ENCODE measurements at regions not wholly inside any gene's neighbourhood (a gene's known extent, or its start where the extent isn't known, plus 50 kb on each side); places are given as distances from the start of the nearest gene placed in this dataset.

GRCh38 chr4:54447304-54447703, 210.5 kb upstream of the KIT start:
- no peak overlapping the region for H3K14ac ChIP-seq (ENCODE audit: insufficient read length)
- no peak overlapping the region for H2AK5ac ChIP-seq (ENCODE audit: low read depth, low read length)
- H4K20me1 ChIP-seq (replicated peaks in 1 of 2; ENCODE audit: control insufficient read depth in 1 of 2, insufficient read depth in 2 of 2, low read length in 2 of 2): no peaks in the 10 kb centered on the region
- FAIRE-seq (no peak), DNase-seq (ENCODE audit: low read depth in 1 of 2, low spot score in 2 of 2) (no peak)
- H4K5ac ChIP-seq (ENCODE audit: insufficient read length, low read depth, low read length): no peak overlapping the region
- no peaks in the 10 kb centered on the region for H3K79me2 ChIP-seq (ENCODE audit: control insufficient read depth in 1 of 2, insufficient read depth in 2 of 2, low read length in 2 of 2)
- no peak for TF ChIP-seq HDAC6 (IDR thresholded peaks at IDR 0.05; ENCODE audit: low read depth, low read length)
- no peak for TF ChIP-seq ASH2L (IDR thresholded peaks at IDR 0.05; ENCODE audit: low read length)
- TF ChIP-seq POU5F1 (IDR thresholded peaks at IDR 0.05; ENCODE audit: low read depth, low read length): no peak
- TF ChIP-seq BCL11A (IDR thresholded peaks at IDR 0.05; ENCODE audit: low read depth in 2 of 2, low read length in 2 of 2): no peak
- TF ChIP-seq CHD2 (IDR thresholded peaks at IDR 0.05; ENCODE audit: low read length): no peak
- TF ChIP-seq MAFK (IDR thresholded peaks at IDR 0.05; ENCODE audit: low read depth, low read length): no peak
- no peak for TF ChIP-seq SP2 (IDR thresholded peaks at IDR 0.05; ENCODE audit: low read length)
- TF ChIP-seq USF2 (IDR thresholded peaks at IDR 0.05; ENCODE audit: low read length): no peak
- no peak for TF ChIP-seq SIN3A (conservative IDR thresholded peaks at IDR 0.05 in 1 of 2, IDR thresholded peaks at IDR 0.05 in 1 of 2; ENCODE audit: low read depth in 1 of 2, low read length in 2 of 2)
- TF ChIP-seq BACH1 (IDR thresholded peaks at IDR 0.05; ENCODE audit: low read length): no peak
- H2BK5ac ChIP-seq (ENCODE audit: low read depth, low read length): no peak overlapping the region
- H4K91ac ChIP-seq (replicated peaks; ENCODE audit: insufficient read length, low read length): no peak overlapping the region
- no peaks in the 10 kb centered on the region for H3K36me3 ChIP-seq (ENCODE audit: control insufficient read depth in 2 of 4, insufficient read depth in 4 of 4, low read length in 3 of 4)
- no peak overlapping the region for H2BK12ac ChIP-seq (ENCODE audit: low read depth, low read length)
- H4K8ac ChIP-seq (ENCODE audit: extremely low read depth, insufficient read depth, low read length): no peak overlapping the region
- 87% methylated on average over 2 of the region's 2 CpGs; no CpG with 5 or more reads in 1 of the 2 experiments for WGBS, 2 experiments (ENCODE audit: extremely low coverage in 1 of 2, insufficient coverage in 1 of 2, insufficient read length in 1 of 2, insufficient replicate concordance in 2 of 2, low coverage in 1 of 2, low lambda C conversion rate in 2 of 2, missing lambda C conversion rate in 1 of 2)
- H2BK20ac ChIP-seq (ENCODE audit: low read length): no peak overlapping the region
- CTCF ChIA-PET (ENCODE audit: partially characterized antibody): interaction anchor here (2.5 kb wide), 1 partner anchor 14 kb away, joined by 7 read pairs; no protein-coding TSS in a partner anchor
- no peaks in the 10 kb centered on the region for H3K27me3 ChIP-seq (replicated peaks in 1 of 4; ENCODE audit: control insufficient read depth in 3 of 4, extremely low read depth in 1 of 4, insufficient read depth in 3 of 4, low read length in 3 of 4)
- H2BK15ac ChIP-seq (ENCODE audit: low read length): no peak overlapping the region
- no peak overlapping the region for H2BK120ac ChIP-seq (replicated peaks; ENCODE audit: low read depth, low read length)
- no peak overlapping the region for H3K4me2 ChIP-seq (ENCODE audit: insufficient read depth in 1 of 2, low read depth in 2 of 2, low read length in 2 of 2)
- no peak overlapping the region for H3K23ac ChIP-seq (ENCODE audit: insufficient read length)
- no peaks in the 10 kb centered on the region for H3K4me1 ChIP-seq (replicated peaks in 1 of 4; ENCODE audit: control insufficient read depth in 3 of 4, insufficient read depth in 4 of 4, low read length in 3 of 4)
- H3K9ac ChIP-seq (replicated peaks in 1 of 4; ENCODE audit: extremely low read depth in 1 of 4, low read depth in 3 of 4, low read length in 3 of 4): no peak overlapping the region
- no peaks in the 10 kb centered on the region for H3K79me1 ChIP-seq (ENCODE audit: low read depth, low read length)
- no peak overlapping the region for H3K56ac ChIP-seq (replicated peaks; ENCODE audit: insufficient read length, low read depth, low read length)
- no peak overlapping the region for H2AFZ ChIP-seq (ENCODE audit: low read length)
- no peak overlapping the region for H3K4me3 ChIP-seq (ENCODE audit: extremely low read depth in 1 of 4, insufficient read depth in 2 of 4, low read depth in 3 of 4, low read length in 4 of 4)
- POLR2A ChIA-PET (ENCODE audit: partially characterized antibody): no interaction called here
- H3K4ac ChIP-seq (replicated peaks; ENCODE audit: insufficient read length, low read depth, low read length): no peak overlapping the region
- H3K27ac ChIP-seq (ENCODE audit: low read depth, low read length): no peak overlapping the region
- peaks cover 5 to 9% of the 10 kb centered on the region in 2 experiments; a peak in 2 of 4 replicates for H3K9me3 ChIP-seq (ENCODE audit: insufficient read depth in 2 of 2, low read depth in 1 of 2, low read length in 1 of 2)
- H3K23me2 ChIP-seq (ENCODE audit: low read depth, low read length): no peaks in the 10 kb centered on the region
- H3K18ac ChIP-seq (ENCODE audit: extremely low read depth, low read length): no peak overlapping the region
